Panc1 (cell line): ENCODE measurements at regions not wholly inside any gene's neighbourhood (a gene's known extent, or its start where the extent isn't known, plus 50 kb on each side); places are given as distances from the start of the nearest gene placed in this dataset.
"Not testable (repeated sequence)": the region's sequence is repeated elsewhere in the genome, so short reads cannot be mapped to it uniquely, and the experiment has no call there.

Experiments used
- POLR2AphosphoS5 ChIP-seq: IDR thresholded peaks from 2 replicates; pipeline ENCODE4 v1.6.1; 2012; ENCODE audit warnings: mild to moderate bottlenecking, low read depth, low read length, moderate library complexity
- REST ChIP-seq, 2 experiments: IDR thresholded peaks; 2 replicates each; pipeline ENCODE4 v1.6.1; 2011 to 2012; ENCODE audit warnings: low read depth in 2 of 2, control low read depth in 1 of 2, low read length in 1 of 2, mild to moderate bottlenecking in 1 of 2, moderate library complexity in 1 of 2; ENCODE audit not compliant: insufficient read depth in 1 of 2
- SIN3A ChIP-seq: IDR thresholded peaks from 2 replicates; pipeline ENCODE4 v1.6.1; 2012; ENCODE audit warnings: low read depth, mild to moderate bottlenecking, low read length, moderate library complexity, borderline replicate concordance; ENCODE audit not compliant: insufficient read depth
- TF ChIP-seq, protein P1 (sequence below): fragments of 450-650 bp; IDR thresholded peaks from 2 replicates; pipeline ENCODE4 v1.5.1; 2017; ENCODE audit warnings: mild to moderate bottlenecking

- TF ChIP-seq, protein P1, sequence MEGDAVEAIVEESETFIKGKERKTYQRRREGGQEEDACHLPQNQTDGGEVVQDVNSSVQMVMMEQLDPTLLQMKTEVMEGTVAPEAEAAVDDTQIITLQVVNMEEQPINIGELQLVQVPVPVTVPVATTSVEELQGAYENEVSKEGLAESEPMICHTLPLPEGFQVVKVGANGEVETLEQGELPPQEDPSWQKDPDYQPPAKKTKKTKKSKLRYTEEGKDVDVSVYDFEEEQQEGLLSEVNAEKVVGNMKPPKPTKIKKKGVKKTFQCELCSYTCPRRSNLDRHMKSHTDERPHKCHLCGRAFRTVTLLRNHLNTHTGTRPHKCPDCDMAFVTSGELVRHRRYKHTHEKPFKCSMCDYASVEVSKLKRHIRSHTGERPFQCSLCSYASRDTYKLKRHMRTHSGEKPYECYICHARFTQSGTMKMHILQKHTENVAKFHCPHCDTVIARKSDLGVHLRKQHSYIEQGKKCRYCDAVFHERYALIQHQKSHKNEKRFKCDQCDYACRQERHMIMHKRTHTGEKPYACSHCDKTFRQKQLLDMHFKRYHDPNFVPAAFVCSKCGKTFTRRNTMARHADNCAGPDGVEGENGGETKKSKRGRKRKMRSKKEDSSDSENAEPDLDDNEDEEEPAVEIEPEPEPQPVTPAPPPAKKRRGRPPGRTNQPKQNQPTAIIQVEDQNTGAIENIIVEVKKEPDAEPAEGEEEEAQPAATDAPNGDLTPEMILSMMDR: not testable (repeated sequence)
- not testable (repeated sequence) for TF ChIP-seq POLR2AphosphoS5; SIN3A; REST (IDR thresholded peaks at IDR 0.05; ENCODE audit: insufficient read depth in 1 of 2, low read depth in 2 of 2, low read length in 1 of 2)
Measured at GRCh38 chr3:178349218-178349596, 187.0 kb upstream of the KCNMB2 start.
